ENCODE measurements at regions not wholly inside any gene's neighbourhood (a gene's known extent, or its start where the extent isn't known, plus 50 kb on each side); places are given as distances from the start of the nearest gene placed in this dataset.

DNA sequence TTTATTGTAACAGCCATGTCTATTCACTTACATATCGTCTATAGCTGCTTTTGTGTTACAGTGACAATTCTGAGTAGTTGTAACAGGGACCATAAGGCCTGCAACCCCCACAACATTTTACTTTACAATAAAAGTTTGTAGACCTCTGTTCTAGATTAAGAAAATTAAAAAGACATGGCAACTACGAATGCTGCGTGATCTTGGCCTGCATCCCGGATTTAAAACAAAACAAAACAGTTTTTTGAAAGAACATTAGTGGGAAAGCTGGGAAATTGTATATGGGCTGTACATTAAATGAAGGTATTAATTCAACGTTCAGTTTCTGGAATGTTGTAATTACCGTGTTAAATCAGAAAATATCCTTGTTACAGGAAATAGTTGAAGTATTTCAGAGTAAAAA is 64.1 kb downstream of the RMI2 start:
- peaks cover 3 to 19% of the 10 kb centered on the region in 2 donors for H3K4me1 ChIP-seq
- no peaks in the 10 kb centered on the region for H3K9me3 ChIP-seq
- no peak overlapping the region for H3K4me3 ChIP-seq
- DNase-seq (ENCODE audit: low spot score in 2 of 2): no peak
- no peaks in the 10 kb centered on the region for H3K27me3 ChIP-seq
- TF ChIP-seq CTCF (IDR thresholded peaks at IDR 0.05): no peak
- H3K27ac ChIP-seq: no peak overlapping the region
- no peaks in the 10 kb centered on the region for H3K36me3 ChIP-seq
- intact Hi-C loops (cut with DNase I): loop anchor here (5.0 kb wide), 2 partner anchors 123 to 447 kb away; no protein-coding TSS in a partner anchor

DNA sequence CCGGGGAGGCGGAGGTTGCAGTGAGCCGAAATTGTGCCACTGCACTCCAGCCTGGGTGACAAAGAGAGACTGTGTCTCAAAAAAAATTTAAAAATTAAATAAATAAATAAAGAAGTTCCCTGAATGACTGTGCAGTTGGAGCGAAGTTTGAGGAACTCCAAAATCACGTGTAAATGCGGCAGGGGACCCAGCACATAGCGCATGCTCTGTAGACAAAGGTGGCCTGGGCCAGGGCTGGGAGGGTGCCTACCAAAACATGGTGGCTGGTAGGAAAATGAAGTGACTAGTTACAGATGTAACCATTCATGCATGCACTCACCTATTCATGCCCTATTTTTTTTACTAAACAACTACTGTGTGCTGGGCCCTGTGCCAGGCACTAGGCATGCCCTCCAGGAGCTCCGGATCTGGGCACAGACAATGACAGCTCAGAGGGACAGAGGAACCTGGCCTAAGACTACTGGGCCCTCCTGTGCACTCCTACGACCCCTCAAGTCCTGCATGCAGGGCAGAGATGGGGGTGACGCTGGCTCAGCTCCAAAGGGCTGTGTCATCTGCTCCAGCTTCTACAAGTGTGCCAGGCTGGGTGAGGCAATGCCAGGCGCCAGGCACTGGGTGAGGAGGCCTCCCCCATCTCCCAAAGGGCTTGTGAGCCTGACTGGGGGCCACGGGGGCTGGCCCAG is 65.3 kb downstream of the RMI2 start:
- TF ChIP-seq CTCF (IDR thresholded peaks at IDR 0.05): no peak
- no peak overlapping the region for H3K4me3 ChIP-seq
- no peaks in the 10 kb centered on the region for H3K9me3 ChIP-seq
- intact Hi-C loops (cut with DNase I): loop anchor here (1.0 to 2.0 kb wide), 2 partner anchors 86 to 230 kb away; no protein-coding TSS in a partner anchor
- no peaks in the 10 kb centered on the region for H3K27me3 ChIP-seq
- DNase-seq (ENCODE audit: low spot score in 2 of 2): peak; percentile 48 to 88
- H3K27ac ChIP-seq: peak overlapping the region; percentile 80 to 83
- H3K36me3 ChIP-seq: no peaks in the 10 kb centered on the region
- H3K4me1 ChIP-seq: peaks cover 3 to 19% of the 10 kb centered on the region in 2 donors

DNA sequence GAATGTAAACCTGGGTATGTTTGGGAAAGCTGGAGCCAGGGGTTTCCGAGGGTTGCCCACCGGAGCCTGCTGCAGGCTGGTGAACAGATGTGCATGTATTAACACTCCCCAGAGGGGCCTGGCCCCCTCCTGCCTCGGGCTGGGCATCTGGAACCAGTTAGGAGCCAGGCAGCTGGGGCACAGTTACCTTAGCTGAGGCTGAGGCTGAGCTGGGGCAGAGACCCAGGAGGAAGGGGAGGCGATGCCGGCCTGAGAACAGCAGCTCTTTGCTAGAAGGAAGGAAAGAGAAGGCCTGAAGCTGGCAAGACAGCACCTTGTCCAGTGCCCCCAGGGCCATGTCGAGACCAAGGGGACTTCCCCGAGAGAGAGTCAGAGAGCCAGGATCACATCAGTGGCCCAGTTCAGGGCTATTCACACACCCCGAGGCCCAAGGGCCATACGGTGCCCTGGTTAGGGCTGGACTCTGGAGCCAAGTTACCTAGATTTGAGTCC is 65.8 kb downstream of the RMI2 start:
- H3K9me3 ChIP-seq: no peaks in the 10 kb centered on the region
- H3K27ac ChIP-seq: peak overlapping the region; percentile 80 to 83
- peaks cover 3 to 19% of the 10 kb centered on the region in 2 donors for H3K4me1 ChIP-seq
- no peaks in the 10 kb centered on the region for H3K36me3 ChIP-seq
- TF ChIP-seq CTCF (IDR thresholded peaks at IDR 0.05): no peak
- H3K27me3 ChIP-seq: no peaks in the 10 kb centered on the region
- DNase-seq (ENCODE audit: low spot score in 2 of 2): no peak
- no peak overlapping the region for H3K4me3 ChIP-seq
- intact Hi-C loops (cut with DNase I): loop anchor here (2.0 kb wide), 1 partner anchor 86 kb away; no protein-coding TSS in a partner anchor

- no peaks in the 10 kb centered on the region for H3K36me3 ChIP-seq
- intact Hi-C loops (cut with DNase I): no loop called here
- no peak for DNase-seq (ENCODE audit: low spot score in 2 of 2)
- TF ChIP-seq CTCF (IDR thresholded peaks at IDR 0.05): no peak
- H3K4me3 ChIP-seq: no peak overlapping the region
- no peaks in the 10 kb centered on the region for H3K9me3 ChIP-seq
- no peaks in the 10 kb centered on the region for H3K27me3 ChIP-seq
- H3K27ac ChIP-seq: no peak overlapping the region
- peaks cover 3 to 19% of the 10 kb centered on the region in 2 donors for H3K4me1 ChIP-seq
These were observed 67.1 kb downstream of the RMI2 start for GRCh38 chr16:11412175-11412904.

GRCh38 chr16:11412965-11413887 is 68.0 kb downstream of the RMI2 start:
- no peak for TF ChIP-seq CTCF (IDR thresholded peaks at IDR 0.05)
- no peaks in the 10 kb centered on the region for H3K9me3 ChIP-seq
- no peak overlapping the region for H3K27ac ChIP-seq
- no peaks in the 10 kb centered on the region for H3K36me3 ChIP-seq
- H3K4me1 ChIP-seq: peaks cover 3 to 19% of the 10 kb centered on the region in 2 donors
- intact Hi-C loops (cut with DNase I): no loop called here
- no peak overlapping the region for H3K4me3 ChIP-seq
- no peaks in the 10 kb centered on the region for H3K27me3 ChIP-seq
- DNase-seq (ENCODE audit: low spot score in 2 of 2): no peak

All from ascending aorta (tissue), 2 donors.